GM12873 (cell line): ENCODE measurements at regions not wholly inside any gene's neighbourhood (a gene's known extent, or its start where the extent isn't known, plus 50 kb on each side); places are given as distances from the start of the nearest gene placed in this dataset.

Source experiments
- TF ChIP-seq, protein P1 (sequence below): IDR thresholded peaks from 2 replicates; pipeline ENCODE4 v1.5.1; 2012; ENCODE audit warnings: low read depth, mild to moderate bottlenecking, moderate library complexity, low read length, control low read depth; ENCODE audit not compliant: insufficient read depth; ENCODE audit errors: missing control alignments

DNA sequence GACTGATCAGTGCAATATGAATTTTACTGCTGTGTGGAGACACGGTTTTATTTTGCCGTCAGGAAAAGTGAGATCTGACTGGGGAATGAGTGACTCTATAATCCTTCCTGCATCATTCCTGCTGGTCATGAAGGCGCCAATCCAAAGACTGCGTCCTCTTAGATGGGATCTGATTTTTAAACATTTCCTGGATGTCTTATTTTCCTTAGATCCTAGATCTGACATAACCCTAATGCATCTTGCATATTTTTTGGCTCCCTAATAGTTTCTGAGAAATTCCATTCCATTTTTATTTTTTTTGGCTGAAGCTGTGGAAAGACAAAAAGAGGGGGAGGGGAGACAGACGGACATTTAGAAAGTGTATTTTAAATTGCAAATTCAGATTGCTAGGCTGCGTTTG lies 454.9 kb upstream of the FAT1 start:
- TF ChIP-seq, protein P1, sequence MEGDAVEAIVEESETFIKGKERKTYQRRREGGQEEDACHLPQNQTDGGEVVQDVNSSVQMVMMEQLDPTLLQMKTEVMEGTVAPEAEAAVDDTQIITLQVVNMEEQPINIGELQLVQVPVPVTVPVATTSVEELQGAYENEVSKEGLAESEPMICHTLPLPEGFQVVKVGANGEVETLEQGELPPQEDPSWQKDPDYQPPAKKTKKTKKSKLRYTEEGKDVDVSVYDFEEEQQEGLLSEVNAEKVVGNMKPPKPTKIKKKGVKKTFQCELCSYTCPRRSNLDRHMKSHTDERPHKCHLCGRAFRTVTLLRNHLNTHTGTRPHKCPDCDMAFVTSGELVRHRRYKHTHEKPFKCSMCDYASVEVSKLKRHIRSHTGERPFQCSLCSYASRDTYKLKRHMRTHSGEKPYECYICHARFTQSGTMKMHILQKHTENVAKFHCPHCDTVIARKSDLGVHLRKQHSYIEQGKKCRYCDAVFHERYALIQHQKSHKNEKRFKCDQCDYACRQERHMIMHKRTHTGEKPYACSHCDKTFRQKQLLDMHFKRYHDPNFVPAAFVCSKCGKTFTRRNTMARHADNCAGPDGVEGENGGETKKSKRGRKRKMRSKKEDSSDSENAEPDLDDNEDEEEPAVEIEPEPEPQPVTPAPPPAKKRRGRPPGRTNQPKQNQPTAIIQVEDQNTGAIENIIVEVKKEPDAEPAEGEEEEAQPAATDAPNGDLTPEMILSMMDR = no peak

DNA sequence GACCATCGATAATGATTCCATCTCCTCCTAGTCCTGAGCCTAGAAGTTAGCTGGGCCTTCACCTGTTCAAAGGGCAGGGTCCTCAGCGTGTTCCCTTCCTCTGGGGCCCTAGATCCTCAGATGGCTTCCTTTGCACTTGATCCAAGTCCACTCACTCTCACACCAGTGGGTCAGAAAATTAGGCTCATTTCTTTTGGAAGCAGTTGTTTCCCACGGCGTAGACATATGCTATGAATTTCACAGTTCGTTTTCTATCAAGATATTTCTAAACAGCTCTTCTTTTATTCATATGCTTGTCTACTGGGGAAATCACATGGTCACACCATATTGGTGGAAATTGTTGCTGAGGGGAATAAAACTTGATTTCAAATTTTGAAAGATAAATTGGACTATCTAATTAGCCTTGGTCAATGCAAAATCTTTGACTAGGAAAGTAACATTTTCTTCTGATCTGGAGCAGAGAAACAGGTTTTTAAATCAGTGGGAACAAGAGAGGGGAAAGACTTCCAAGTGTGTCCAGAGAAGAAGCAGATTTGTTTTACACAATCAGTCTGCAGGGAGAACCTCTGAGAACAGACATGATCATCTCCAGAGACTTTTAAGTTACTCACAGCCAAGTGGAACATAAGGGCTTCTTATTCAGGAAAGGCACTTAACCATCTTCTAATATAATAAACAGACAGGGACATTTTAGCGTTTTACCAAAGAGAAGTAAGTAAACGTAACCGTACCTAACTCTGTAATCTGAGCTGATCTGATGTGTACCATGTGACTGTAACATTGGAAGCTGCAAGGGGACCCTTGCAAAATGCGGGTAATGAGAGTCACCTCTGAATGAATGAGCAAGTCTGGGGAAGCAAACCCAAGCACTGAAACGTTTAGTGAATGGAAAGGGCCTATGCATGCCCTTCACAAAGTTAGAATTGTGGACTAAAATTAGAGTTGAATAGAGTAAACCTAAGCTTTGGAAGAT lies 455.7 kb upstream of the FAT1 start:
- TF ChIP-seq, protein P1 = no peak

DNA sequence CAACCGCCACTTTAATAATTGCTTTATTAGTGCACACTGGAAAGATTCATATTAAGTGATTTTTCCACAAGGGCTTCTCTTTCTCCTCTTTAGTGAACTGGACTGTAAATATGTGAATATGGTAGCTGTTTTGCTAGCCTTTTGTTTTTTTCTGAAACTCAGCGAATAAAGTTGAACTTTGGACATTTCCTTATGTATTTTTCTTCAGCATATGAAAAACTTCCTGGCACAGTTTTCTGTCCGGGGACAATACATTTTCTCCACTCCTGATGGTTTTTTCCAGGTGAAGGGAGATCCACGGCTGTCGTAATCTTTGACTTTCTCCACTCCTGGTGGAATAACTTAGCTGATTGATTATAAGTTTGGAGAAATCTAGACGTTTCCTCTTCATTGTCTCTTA lies 457.4 kb upstream of the FAT1 start:
- TF ChIP-seq, protein P1 = no peak

DNA sequence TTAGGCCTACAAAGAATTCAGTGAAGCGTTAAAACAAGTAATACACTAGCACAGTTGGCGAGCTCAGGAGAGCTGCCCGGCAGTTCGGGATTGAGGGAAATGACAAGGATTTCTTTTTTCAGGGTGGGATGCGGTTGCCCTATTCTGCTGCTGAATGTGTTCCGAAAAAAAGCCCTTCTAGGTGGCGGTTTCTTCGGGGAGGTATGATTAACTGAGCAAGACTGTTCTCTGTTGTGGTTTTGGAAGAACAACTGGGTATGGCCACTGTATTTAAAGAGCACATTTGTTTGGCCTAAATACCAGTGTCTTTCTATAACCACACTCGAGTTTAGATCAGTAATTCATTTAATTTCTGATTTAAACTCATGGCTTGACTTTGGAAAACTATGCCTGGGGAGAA lies 459.7 kb upstream of the FAT1 start:
- TF ChIP-seq, protein P1 = no peak

DNA sequence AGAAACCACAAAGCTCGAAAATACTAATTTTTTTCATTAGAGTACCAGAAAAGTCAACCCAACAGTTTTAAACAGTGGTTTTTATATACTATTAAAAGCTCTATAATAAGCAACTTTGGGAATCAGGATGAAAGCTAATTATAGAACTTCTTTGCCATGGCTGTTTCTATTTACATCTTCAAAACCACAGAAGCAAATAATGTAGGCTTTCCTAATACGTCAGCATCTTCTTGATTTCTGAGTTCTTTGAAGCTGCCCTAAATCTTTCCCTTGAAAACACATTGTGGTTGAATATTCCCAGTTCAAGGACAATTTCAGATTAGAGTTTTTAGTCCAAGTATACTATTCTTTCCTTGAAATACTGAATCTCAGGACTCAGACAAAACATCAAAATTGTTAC lies 460.2 kb upstream of the FAT1 start:
- TF ChIP-seq, protein P1 = no peak

DNA sequence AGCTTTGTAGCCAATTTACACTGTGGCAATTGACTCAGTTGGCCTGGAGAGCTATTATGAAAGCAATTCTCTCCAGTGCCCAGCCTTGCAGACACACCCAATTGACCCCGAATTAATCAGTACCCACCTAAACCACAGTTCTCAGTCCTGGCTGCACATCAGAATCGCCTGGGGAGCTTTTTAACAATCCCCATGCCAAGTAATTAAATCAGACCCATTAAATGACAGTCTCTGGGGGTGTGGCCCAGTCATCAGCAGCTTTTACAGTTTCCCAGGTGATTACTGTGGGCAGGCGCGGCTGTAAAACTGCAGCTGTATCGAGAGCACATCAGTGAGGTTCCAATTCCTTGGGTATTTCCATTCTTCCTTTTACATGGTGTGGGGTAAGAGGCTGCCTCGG lies 460.9 kb upstream of the FAT1 start:
- TF ChIP-seq, protein P1 = no peak

DNA sequence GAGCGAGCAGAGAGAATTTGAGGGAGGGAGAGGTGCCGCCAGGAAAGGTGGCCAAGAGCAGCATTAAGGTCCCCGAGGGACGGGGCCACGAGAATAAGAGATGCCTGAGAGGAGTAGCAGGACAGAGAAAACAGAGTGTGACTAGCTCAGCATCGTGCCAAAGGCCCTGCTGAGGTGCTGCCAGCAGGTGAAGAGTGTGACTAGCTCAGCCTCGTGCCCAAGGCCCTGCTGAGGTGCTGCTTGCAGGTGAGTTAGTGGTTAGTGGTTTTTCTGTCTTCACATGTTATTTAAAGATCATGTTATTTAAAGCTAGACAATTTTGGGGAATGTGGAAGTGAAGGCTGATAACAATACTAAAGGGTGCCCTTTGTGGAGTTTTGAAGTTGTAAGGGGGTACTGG lies 464.5 kb upstream of the FAT1 start:
- TF ChIP-seq, protein P1 = no peak
